Fibroblast of lung (primary cell): ENCODE measurements at regions not wholly inside any gene's neighbourhood (a gene's known extent, or its start where the extent isn't known, plus 50 kb on each side); places are given as distances from the start of the nearest gene placed in this dataset.
"Not testable (repeated sequence)": the region's sequence is repeated elsewhere in the genome, so short reads cannot be mapped to it uniquely, and the experiment has no call there.

Experiments
- DNase-seq, 2 donors: peaks; one replicate each; pipeline versions ENCODE4 v3.0.0 to v3.0.0-alpha.2; 2010; ENCODE audit warnings: low read depth in 2 of 2
- H2AFZ ChIP-seq: 2 replicates; pipeline ENCODE4 v1.5.1; 2012; ENCODE audit warnings: low read length, control low read depth, inconsistent platforms
- H3K27ac ChIP-seq: 2 replicates; pipeline ENCODE4 v1.5.1; 2011; ENCODE audit warnings: low read length, control low read depth; ENCODE audit not compliant: insufficient read depth
- H3K27me3 ChIP-seq: 2 replicates; pipeline ENCODE4 v1.5.1; 2011; ENCODE audit warnings: mild to moderate bottlenecking, low read length; ENCODE audit not compliant: control insufficient read depth, insufficient read depth
- H3K36me3 ChIP-seq: 2 replicates; pipeline ENCODE4 v1.5.1; 2011; ENCODE audit warnings: low read length; ENCODE audit not compliant: control insufficient read depth, insufficient read depth
- H3K4me1 ChIP-seq: 2 replicates; pipeline ENCODE4 v1.5.1; 2011; ENCODE audit warnings: low read length; ENCODE audit not compliant: control insufficient read depth, insufficient read depth; ENCODE audit errors: extremely low read depth
- H3K4me2 ChIP-seq: 2 replicates; pipeline ENCODE4 v1.5.1; 2011; ENCODE audit warnings: low read length, control low read depth; ENCODE audit not compliant: insufficient read depth; ENCODE audit errors: extremely low read depth
- H3K4me3 ChIP-seq, 4 experiments: fragments of 200-600 bp in 1 of 4; sonication (generic) in 1 of 4; replicated peaks in 1 of 4; 2 replicates each; pipeline ENCODE4 v1.5.1; 2011 to 2016; ENCODE audit warnings: low read length in 4 of 4, low read depth in 3 of 4, mild to moderate bottlenecking in 3 of 4, control low read depth in 2 of 4, inconsistent platforms in 1 of 4, mixed read lengths in 1 of 4; ENCODE audit not compliant: insufficient read depth in 1 of 4; ENCODE audit errors: control extremely low read depth in 1 of 4
- H3K79me2 ChIP-seq: 2 replicates; pipeline ENCODE4 v1.5.1; 2012; ENCODE audit warnings: mild to moderate bottlenecking, low read length, inconsistent platforms; ENCODE audit not compliant: control insufficient read depth, insufficient read depth
- H3K9ac ChIP-seq: 2 replicates; pipeline ENCODE4 v1.5.1; 2011; ENCODE audit warnings: mild to moderate bottlenecking, low read length, control low read depth; ENCODE audit not compliant: insufficient read depth
- H3K9me3 ChIP-seq: 2 replicates; pipeline ENCODE4 v1.5.1; 2012; ENCODE audit warnings: low read depth, low read length; ENCODE audit not compliant: control insufficient read depth, insufficient read depth
- H4K20me1 ChIP-seq: 2 replicates; pipeline ENCODE4 v1.5.1; 2011; ENCODE audit warnings: low read length; ENCODE audit not compliant: control insufficient read depth, insufficient read depth; ENCODE audit errors: extremely low read depth
- CTCF ChIP-seq, 2 donors: IDR thresholded peaks in 1 of 2; conservative IDR thresholded peaks in 1 of 2; 1 replicate in 1 of 2; 2 replicates in 1 of 2; pipeline ENCODE4 v1.5.1; 2011 to 2012; ENCODE audit warnings: low read length in 2 of 2, control low read depth in 1 of 2, inconsistent platforms in 1 of 2, low read depth in 1 of 2, mild to moderate bottlenecking in 1 of 2
- EZH2 ChIP-seq: IDR thresholded peaks from 2 replicates; pipeline ENCODE4 v1.5.1; 2012; ENCODE audit warnings: low read length, control low read depth, mild to moderate bottlenecking; ENCODE audit errors: missing control alignments

GRCh38 chr16:10275214-10275996 is 93.2 kb upstream of the GRIN2A start:
- not testable (repeated sequence) for H3K4me2 ChIP-seq, H3K79me2 ChIP-seq, H3K4me1 ChIP-seq, H3K9me3 ChIP-seq, H3K27ac ChIP-seq, H3K27me3 ChIP-seq, H3K4me3 ChIP-seq, H3K9ac ChIP-seq, H2AFZ ChIP-seq, H4K20me1 ChIP-seq, DNase-seq, H3K36me3 ChIP-seq

GRCh38 chr16:10277597-10277996 is 95.4 kb upstream of the GRIN2A start:
- H3K4me1 ChIP-seq, result no peaks in the 10 kb centered on the region
- H2AFZ ChIP-seq, result no peak overlapping the region
- TF ChIP-seq CTCF (conservative IDR thresholded peaks at IDR 0.05 in 1 of 2, IDR thresholded peaks at IDR 0.05 in 1 of 2; ENCODE audit: low read depth in 1 of 2, low read length in 2 of 2), result no peak
- no peak for TF ChIP-seq EZH2

GRCh38 chr16:10280262-10281170 is 98.3 kb upstream of the GRIN2A start:
- DNase-seq, result no peak
- TF ChIP-seq CTCF (conservative IDR thresholded peaks at IDR 0.05 in 1 of 2, IDR thresholded peaks at IDR 0.05 in 1 of 2; ENCODE audit: low read depth in 1 of 2, low read length in 2 of 2), result no peak
- no peak for TF ChIP-seq EZH2

More at GRCh38 chr16:10277597-10277996, 95.4 kb upstream of the GRIN2A start:
- no peak for DNase-seq
- H3K27ac ChIP-seq, result no peak overlapping the region
- H4K20me1 ChIP-seq, result no peaks in the 10 kb centered on the region
- H3K36me3 ChIP-seq, result no peaks in the 10 kb centered on the region
- H3K79me2 ChIP-seq, result no peaks in the 10 kb centered on the region
- H3K27me3 ChIP-seq, result no peaks in the 10 kb centered on the region
- H3K4me2 ChIP-seq, result no peak overlapping the region
- no peak overlapping the region for H3K4me3 ChIP-seq
- no peak overlapping the region for H3K9ac ChIP-seq
- H3K9me3 ChIP-seq, result no peaks in the 10 kb centered on the region

More at GRCh38 chr16:10280262-10281170, 98.3 kb upstream of the GRIN2A start:
- no peak overlapping the region for H3K4me2 ChIP-seq
- no peak overlapping the region for H3K27ac ChIP-seq
- H3K4me1 ChIP-seq, result no peaks in the 10 kb centered on the region
- H3K9me3 ChIP-seq, result no peaks in the 10 kb centered on the region
- no peaks in the 10 kb centered on the region for H3K27me3 ChIP-seq
- H2AFZ ChIP-seq, result no peak overlapping the region
- no peaks in the 10 kb centered on the region for H4K20me1 ChIP-seq
- H3K9ac ChIP-seq, result no peak overlapping the region
- H3K4me3 ChIP-seq, result no peak overlapping the region
- H3K79me2 ChIP-seq, result no peaks in the 10 kb centered on the region
- no peaks in the 10 kb centered on the region for H3K36me3 ChIP-seq
